ENCODE measurements at regions not wholly inside any gene's neighbourhood (a gene's known extent, or its start where the extent isn't known, plus 50 kb on each side); places are given as distances from the start of the nearest gene placed in this dataset.

- WGBS, 5 donors, result 48 to 56% (median 55%) methylated on average over 3 of the region's 3 CpGs
- no peak overlapping the region for H3K4me3 ChIP-seq
- H3K36me3 ChIP-seq, result no peaks in the 10 kb centered on the region
- intact Hi-C loops (cut with DNase I; ENCODE audit: low total_unique reads), result no loop called here
- no peaks in the 10 kb centered on the region for H3K27me3 ChIP-seq
- no peak overlapping the region for H3K27ac ChIP-seq
- no peak for DNase-seq
- H3K9me3 ChIP-seq, result no peaks in the 10 kb centered on the region
- no peaks in the 10 kb centered on the region for H3K4me1 ChIP-seq
- TF ChIP-seq EP300 (IDR thresholded peaks at IDR 0.05) (no peak), CTCF (IDR thresholded peaks at IDR 0.05) (no peak), POLR2A (IDR thresholded peaks at IDR 0.05) (no peak), POLR2AphosphoS5 (IDR thresholded peaks at IDR 0.05) (no peak)
Observed at GRCh38 chr1:119308130-119308700, 60.4 kb upstream of the HAO2 start.

GRCh38 chr1:119308806-119309205 is 59.8 kb upstream of the HAO2 start:
- Histone ChIP-seq H3K27ac (no peak overlapping the region), H3K4me1 (no peaks in the 10 kb centered on the region), H3K36me3 (no peaks in the 10 kb centered on the region), H3K27me3 (no peaks in the 10 kb centered on the region), H3K4me3 (no peak overlapping the region), H3K9me3 (no peaks in the 10 kb centered on the region)
- TF ChIP-seq CTCF (IDR thresholded peaks at IDR 0.05) (no peak), EP300 (IDR thresholded peaks at IDR 0.05) (no peak), POLR2AphosphoS5 (IDR thresholded peaks at IDR 0.05) (no peak), POLR2A (IDR thresholded peaks at IDR 0.05) (no peak)
- 72 to 91% (median 90%) methylated on average over 2 of the region's 2 CpGs for WGBS, 5 donors
- intact Hi-C loops (cut with DNase I; ENCODE audit: low total_unique reads), result no loop called here
- DNase-seq, result no peak

DNA sequence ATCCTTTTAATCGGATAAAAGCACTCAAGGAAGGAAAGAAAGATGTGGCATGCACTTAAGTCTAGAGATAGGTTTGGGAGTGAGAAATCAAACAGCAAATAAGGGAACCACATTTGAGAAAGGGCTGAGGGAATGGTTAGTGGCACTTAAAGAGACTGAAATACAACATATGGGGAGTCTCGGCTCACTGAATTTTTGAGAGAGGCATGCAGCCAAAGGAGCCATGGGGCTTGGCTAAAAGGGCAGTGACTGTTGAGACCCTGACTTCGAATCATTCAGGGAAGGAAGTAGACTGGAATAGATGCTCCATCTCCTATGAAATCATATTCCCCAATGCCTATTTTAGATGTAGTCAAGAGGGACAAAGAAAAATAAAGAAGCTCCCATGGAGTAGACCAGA is 58.3 kb upstream of the HAO2 start:
- WGBS, 5 donors, result 51 to 69% (median 63%) methylated on average over 3 of the region's 3 CpGs
- intact Hi-C loops (cut with DNase I; ENCODE audit: low total_unique reads), result no loop called here
- H3K4me1 ChIP-seq, result no peaks in the 10 kb centered on the region
- TF ChIP-seq POLR2AphosphoS5 (IDR thresholded peaks at IDR 0.05) (no peak), POLR2A (IDR thresholded peaks at IDR 0.05) (no peak), CTCF (IDR thresholded peaks at IDR 0.05) (no peak), EP300 (IDR thresholded peaks at IDR 0.05) (no peak)
- no peak overlapping the region for H3K4me3 ChIP-seq
- H3K27ac ChIP-seq, result no peak overlapping the region
- H3K36me3 ChIP-seq, result no peaks in the 10 kb centered on the region
- H3K27me3 ChIP-seq, result no peaks in the 10 kb centered on the region
- DNase-seq, result no peak
- H3K9me3 ChIP-seq, result no peaks in the 10 kb centered on the region

DNA sequence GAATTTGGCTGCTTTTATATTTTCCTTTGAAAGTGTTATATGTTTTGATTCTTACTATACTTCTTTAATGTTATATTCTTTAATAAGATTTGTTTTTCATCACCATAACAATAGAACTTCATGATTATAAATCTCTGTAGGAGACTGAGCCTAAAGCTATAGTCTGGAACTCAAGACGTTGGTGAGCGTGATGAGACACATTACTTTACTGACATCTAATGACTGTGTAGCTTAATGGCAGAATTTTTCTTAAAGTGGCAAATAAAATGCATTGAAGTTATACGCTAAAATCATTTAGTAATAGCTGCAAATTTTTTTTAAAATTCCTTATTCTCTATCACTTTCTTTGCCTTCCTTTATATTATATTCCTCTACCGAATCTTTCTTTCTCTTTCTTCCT is 56.1 kb upstream of the HAO2 start:
- WGBS, 5 donors, result 73 to 81% (median 79%) methylated on average over 4 of the region's 4 CpGs
- no peak for TF ChIP-seq POLR2AphosphoS5 (IDR thresholded peaks at IDR 0.05)
- no peak for TF ChIP-seq POLR2A (IDR thresholded peaks at IDR 0.05)
- no peak for TF ChIP-seq CTCF (IDR thresholded peaks at IDR 0.05)
- TF ChIP-seq EP300 (IDR thresholded peaks at IDR 0.05), result no peak
- intact Hi-C loops (cut with DNase I; ENCODE audit: low total_unique reads), result no loop called here
- H3K4me1 ChIP-seq, result no peaks in the 10 kb centered on the region
- no peak overlapping the region for H3K27ac ChIP-seq
- H3K36me3 ChIP-seq, result no peaks in the 10 kb centered on the region
- DNase-seq, result no peak
- H3K9me3 ChIP-seq, result no peaks in the 10 kb centered on the region
- no peaks in the 10 kb centered on the region for H3K27me3 ChIP-seq
- H3K4me3 ChIP-seq, result no peak overlapping the region
